ENCODE measurements at regions not wholly inside any gene's neighbourhood (a gene's known extent, or its start where the extent isn't known, plus 50 kb on each side); places are given as distances from the start of the nearest gene placed in this dataset.

DNA sequence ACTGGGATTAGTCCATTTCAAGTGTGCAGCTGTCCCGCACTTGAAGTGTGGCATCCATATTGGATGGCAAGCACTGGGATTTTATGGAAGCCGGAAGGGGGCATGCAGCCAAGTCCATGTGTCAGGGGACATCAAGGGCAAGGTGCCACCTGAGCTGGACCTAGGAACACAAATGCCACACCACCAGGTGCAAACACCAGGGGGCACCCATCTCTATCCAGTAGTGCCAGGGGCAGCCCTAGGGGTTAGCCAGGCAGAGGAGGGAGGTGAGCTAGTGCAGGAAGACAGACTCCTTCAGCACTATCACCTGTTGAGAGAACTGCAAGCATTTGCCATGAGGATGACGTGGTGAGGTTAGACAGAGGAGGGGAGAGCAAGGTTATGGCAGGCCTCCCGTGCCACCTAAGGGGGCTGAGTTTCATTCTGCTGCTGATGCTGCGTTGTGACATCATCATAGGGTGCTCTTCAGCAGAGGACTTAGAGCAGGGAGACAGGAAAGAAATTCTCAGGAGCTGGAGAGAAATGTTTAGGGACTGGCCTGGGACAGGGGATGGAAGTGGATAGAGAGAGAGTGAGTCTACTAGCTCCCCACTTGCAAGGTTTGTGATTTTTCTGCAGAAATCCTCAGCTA, 192.6 kb upstream of the SLC24A3 start:
- Histone ChIP-seq H3K4me3 (no peak overlapping the region), H3K27me3 (no peaks in the 10 kb centered on the region), H3K4me1 (no peaks in the 10 kb centered on the region), H3K9me3 (no peaks in the 10 kb centered on the region), H3K27ac (no peak overlapping the region), H3K36me3 (no peaks in the 10 kb centered on the region)
- ATAC-seq = no peak
- intact Hi-C loops (cut with DNase I) = no loop called here
- no peak for DNase-seq
- TF ChIP-seq, protein P1, sequence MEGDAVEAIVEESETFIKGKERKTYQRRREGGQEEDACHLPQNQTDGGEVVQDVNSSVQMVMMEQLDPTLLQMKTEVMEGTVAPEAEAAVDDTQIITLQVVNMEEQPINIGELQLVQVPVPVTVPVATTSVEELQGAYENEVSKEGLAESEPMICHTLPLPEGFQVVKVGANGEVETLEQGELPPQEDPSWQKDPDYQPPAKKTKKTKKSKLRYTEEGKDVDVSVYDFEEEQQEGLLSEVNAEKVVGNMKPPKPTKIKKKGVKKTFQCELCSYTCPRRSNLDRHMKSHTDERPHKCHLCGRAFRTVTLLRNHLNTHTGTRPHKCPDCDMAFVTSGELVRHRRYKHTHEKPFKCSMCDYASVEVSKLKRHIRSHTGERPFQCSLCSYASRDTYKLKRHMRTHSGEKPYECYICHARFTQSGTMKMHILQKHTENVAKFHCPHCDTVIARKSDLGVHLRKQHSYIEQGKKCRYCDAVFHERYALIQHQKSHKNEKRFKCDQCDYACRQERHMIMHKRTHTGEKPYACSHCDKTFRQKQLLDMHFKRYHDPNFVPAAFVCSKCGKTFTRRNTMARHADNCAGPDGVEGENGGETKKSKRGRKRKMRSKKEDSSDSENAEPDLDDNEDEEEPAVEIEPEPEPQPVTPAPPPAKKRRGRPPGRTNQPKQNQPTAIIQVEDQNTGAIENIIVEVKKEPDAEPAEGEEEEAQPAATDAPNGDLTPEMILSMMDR (IDR thresholded peaks at IDR 0.05) = no peak

DNA sequence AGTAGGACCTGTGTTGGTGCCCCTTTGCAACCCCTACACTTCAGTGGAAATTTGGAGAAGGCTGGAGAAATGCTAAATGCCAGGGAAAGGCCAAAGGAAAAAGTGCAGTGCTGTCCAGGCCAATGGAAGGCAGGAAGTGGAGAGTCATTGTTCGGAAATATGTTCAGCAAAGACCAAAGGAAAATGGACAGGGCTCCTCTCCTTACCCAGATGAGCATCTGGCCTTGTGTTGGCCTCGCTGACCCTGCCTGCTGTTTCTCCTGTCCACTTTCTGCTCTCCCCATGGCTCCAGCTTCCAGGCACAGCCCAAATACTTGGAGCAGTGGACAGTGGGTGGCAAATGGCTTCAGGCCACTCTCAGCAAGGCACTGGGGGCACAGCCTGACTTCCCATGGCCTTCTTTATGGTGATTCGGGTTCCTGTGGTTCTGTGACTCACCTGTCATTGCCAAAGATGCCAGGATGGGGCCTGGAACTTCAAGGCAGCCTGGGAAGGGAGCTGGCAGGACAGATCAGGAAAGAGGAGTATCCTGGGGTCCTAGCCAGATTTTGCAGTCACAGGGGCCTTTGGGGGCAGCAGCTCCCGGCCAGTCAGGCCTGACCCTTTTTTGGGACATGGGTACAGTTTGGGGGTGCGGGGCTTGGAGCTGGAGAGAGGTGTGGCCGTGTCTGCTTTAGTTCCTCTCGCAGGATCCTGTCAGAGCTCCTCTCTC, 190.9 kb upstream of the SLC24A3 start:
- intact Hi-C loops (cut with DNase I) = no loop called here
- no peak for ATAC-seq

DNA sequence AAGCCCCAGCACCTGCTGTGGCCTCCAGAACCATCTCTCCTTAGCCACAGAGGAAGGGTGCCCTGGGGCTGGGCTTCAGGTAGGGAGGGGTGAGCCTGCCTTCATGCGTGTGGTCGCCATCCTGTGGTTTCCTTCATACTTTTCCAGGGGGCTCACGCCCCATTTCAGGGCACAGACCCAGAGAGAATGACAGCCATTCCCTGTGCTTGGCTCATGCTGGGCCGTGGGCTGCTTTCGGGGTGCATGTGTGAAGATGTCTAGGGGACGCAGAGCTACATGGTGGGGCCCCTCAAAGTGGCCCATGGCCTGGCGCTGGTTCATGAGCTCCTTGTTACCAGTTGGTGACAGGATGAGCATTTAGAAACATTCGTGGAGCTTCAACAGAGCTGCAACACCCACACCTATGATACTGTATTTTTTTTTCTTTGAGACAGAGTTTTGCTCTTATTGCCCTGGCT, 190.3 kb upstream of the SLC24A3 start:
- H3K4me3 ChIP-seq = no peak overlapping the region

More for the DNA sequence above, 190.9 kb upstream of the SLC24A3 start:
- Histone ChIP-seq H3K36me3 (no peaks in the 10 kb centered on the region), H3K4me1 (no peaks in the 10 kb centered on the region), H3K4me3 (no peak overlapping the region), H3K27me3 (no peaks in the 10 kb centered on the region), H3K9me3 (no peaks in the 10 kb centered on the region), H3K27ac (no peak overlapping the region)
- DNase-seq = no peak
- TF ChIP-seq, protein P1 (IDR thresholded peaks at IDR 0.05) = no peak

DNA sequence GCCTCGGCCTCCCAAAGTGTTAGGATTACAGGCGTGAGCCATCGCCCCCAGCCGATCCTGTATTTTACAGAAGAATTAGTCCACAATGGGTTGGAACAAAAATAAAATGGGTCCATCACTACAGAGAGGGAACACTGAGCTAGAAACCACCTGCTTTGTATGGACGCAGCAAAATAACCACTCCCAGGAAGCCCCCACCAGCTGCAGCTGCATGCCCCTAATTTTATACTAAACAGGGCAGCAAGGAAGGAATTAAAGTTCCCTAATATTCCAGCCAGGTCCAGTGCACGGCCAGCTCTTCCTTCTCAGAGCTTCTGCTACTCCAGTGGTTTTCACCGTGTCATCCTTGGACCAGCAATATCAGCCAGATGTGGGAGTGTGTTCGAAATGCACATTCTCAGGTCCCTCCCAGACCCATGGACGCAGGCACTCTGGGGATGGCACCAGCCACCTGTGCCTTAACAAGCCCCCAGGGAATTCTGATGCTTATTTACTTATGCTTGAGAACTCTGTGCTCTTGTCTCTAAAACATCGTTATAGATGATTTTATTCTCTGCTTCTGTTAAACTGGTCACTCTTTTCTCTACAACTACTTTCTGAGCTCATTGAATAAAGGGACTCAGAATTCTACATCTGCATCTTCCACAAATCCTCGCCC, 189.5 kb upstream of the SLC24A3 start:
- Histone ChIP-seq H3K4me1 (no peaks in the 10 kb centered on the region), H3K9me3 (no peaks in the 10 kb centered on the region), H3K4me3 (no peak overlapping the region), H3K27ac (no peak overlapping the region), H3K27me3 (no peaks in the 10 kb centered on the region), H3K36me3 (no peaks in the 10 kb centered on the region)
- intact Hi-C loops (cut with DNase I) = no loop called here
- ATAC-seq (no peak), DNase-seq (no peak)
- TF ChIP-seq, protein P1 (IDR thresholded peaks at IDR 0.05) = no peak

More for the DNA sequence above, 190.3 kb upstream of the SLC24A3 start:
- H3K27ac ChIP-seq = no peak overlapping the region
- H3K36me3 ChIP-seq = no peaks in the 10 kb centered on the region
- H3K4me1 ChIP-seq = no peaks in the 10 kb centered on the region
- intact Hi-C loops (cut with DNase I) = no loop called here
- no peaks in the 10 kb centered on the region for H3K27me3 ChIP-seq
- TF ChIP-seq, protein P1 (IDR thresholded peaks at IDR 0.05) = no peak
- no peak for DNase-seq
- ATAC-seq = no peak
- H3K9me3 ChIP-seq = no peaks in the 10 kb centered on the region

Data from left lung (tissue), 4 donors.